H9 (cell line): ENCODE measurements at regions not wholly inside any gene's neighbourhood (a gene's known extent, or its start where the extent isn't known, plus 50 kb on each side); places are given as distances from the start of the nearest gene placed in this dataset.

Experiments
- DNase-seq: peaks from one replicate; pipeline ENCODE4 v3.0.0-alpha.2; 2017
- H2AFZ ChIP-seq: one replicate; pipeline ENCODE4 v1.6.1; 2013; ENCODE audit warnings: mild to moderate bottlenecking, low read length, control low read depth, moderate library complexity
- H2AK5ac ChIP-seq: 2 replicates; pipeline ENCODE4 v1.6.1; 2013; ENCODE audit warnings: low read length, control low read depth, mixed read lengths; ENCODE audit not compliant: insufficient read length
- H2BK120ac ChIP-seq: one replicate; pipeline ENCODE4 v1.6.1; 2013; ENCODE audit warnings: low read depth, mild to moderate bottlenecking, low read length, control low read depth, inconsistent platforms; ENCODE audit not compliant: poor library complexity, severe bottlenecking
- H2BK12ac ChIP-seq: 2 replicates; pipeline ENCODE4 v1.6.1; 2013; ENCODE audit warnings: low read length, control low read depth, mixed read lengths, low read depth; ENCODE audit not compliant: insufficient read length
- H2BK15ac ChIP-seq: 2 replicates; pipeline ENCODE4 v1.6.1; 2013; ENCODE audit warnings: low read depth, low read length, control low read depth
- H2BK20ac ChIP-seq: one replicate; pipeline ENCODE4 v1.6.1; 2013; ENCODE audit warnings: low read depth, mild to moderate bottlenecking, low read length, control low read depth, inconsistent platforms; ENCODE audit not compliant: poor library complexity, severe bottlenecking
- H2BK5ac ChIP-seq: 2 replicates; pipeline ENCODE4 v1.6.1; 2013; ENCODE audit warnings: low read length, control low read depth, mixed read lengths; ENCODE audit not compliant: insufficient read length
- H3K14ac ChIP-seq: 2 replicates; pipeline ENCODE4 v1.6.1; 2013; ENCODE audit warnings: low read length, control low read depth; ENCODE audit not compliant: insufficient read depth
- H3K18ac ChIP-seq: 2 replicates; pipeline ENCODE4 v1.6.1; 2013; ENCODE audit warnings: low read depth, mild to moderate bottlenecking, mixed read lengths, low read length, control low read depth; ENCODE audit not compliant: insufficient read length
- H3K23ac ChIP-seq: 2 replicates; pipeline ENCODE4 v1.6.1; 2013; ENCODE audit warnings: low read length, control low read depth, mixed read lengths, low read depth; ENCODE audit not compliant: insufficient read length
- H3K23me2 ChIP-seq: 2 replicates; pipeline ENCODE4 v1.6.1; 2013; ENCODE audit warnings: low read depth, mild to moderate bottlenecking, mixed read lengths, low read length, control low read depth; ENCODE audit not compliant: insufficient read length, poor library complexity, severe bottlenecking
- H3K27ac ChIP-seq: 2 replicates; pipeline ENCODE4 v1.5.1; 2013; ENCODE audit warnings: low read length, control low read depth, mixed read lengths, low read depth; ENCODE audit not compliant: insufficient read length
- H3K27me3 ChIP-seq: 2 replicates; pipeline ENCODE4 v1.6.1; 2013; ENCODE audit warnings: low read length, control low read depth, inconsistent platforms; ENCODE audit not compliant: insufficient read depth
- H3K4ac ChIP-seq: 2 replicates; pipeline ENCODE4 v1.6.1; 2013; ENCODE audit warnings: low read depth, mild to moderate bottlenecking, control low read depth, inconsistent platforms, low read length, moderate library complexity
- H3K4me1 ChIP-seq: 2 replicates; pipeline ENCODE4 v1.6.1; 2013; ENCODE audit warnings: low read length, control low read depth, inconsistent platforms; ENCODE audit not compliant: insufficient read depth
- H3K4me2 ChIP-seq: 2 replicates; pipeline ENCODE4 v1.6.1; 2013; ENCODE audit warnings: low read length, control low read depth, mixed read lengths; ENCODE audit not compliant: insufficient read length, insufficient read depth
- H3K56ac ChIP-seq: 2 replicates; pipeline ENCODE4 v1.6.1; 2013; ENCODE audit warnings: low read depth, mild to moderate bottlenecking, mixed read lengths, low read length, control low read depth; ENCODE audit not compliant: insufficient read length
- H3K79me1 ChIP-seq: 2 replicates; pipeline ENCODE4 v1.6.1; 2013; ENCODE audit warnings: low read depth, mild to moderate bottlenecking, moderate library complexity, low read length, control low read depth, inconsistent platforms; ENCODE audit not compliant: insufficient read depth, poor library complexity, severe bottlenecking
- H3K79me2 ChIP-seq: 2 replicates; pipeline ENCODE4 v1.6.1; 2013; ENCODE audit warnings: low read length, control low read depth, inconsistent platforms; ENCODE audit not compliant: insufficient read depth
- H3K9ac ChIP-seq: 2 replicates; pipeline ENCODE4 v1.6.1; 2013; ENCODE audit warnings: low read length, control low read depth, mixed read lengths; ENCODE audit not compliant: insufficient read length; ENCODE audit errors: extremely low read depth
- H3K9me3 ChIP-seq: one replicate; pipeline ENCODE4 v1.6.1; 2013; ENCODE audit warnings: low read depth, low read length, inconsistent platforms; ENCODE audit not compliant: control insufficient read depth
- H3T11ph ChIP-seq: one replicate; pipeline ENCODE4 v1.6.1; 2013; ENCODE audit warnings: mild to moderate bottlenecking, low read length, control low read depth, inconsistent platforms
- H4K20me1 ChIP-seq: one replicate; pipeline ENCODE4 v1.6.1; 2013; ENCODE audit not compliant: control insufficient read depth, insufficient read length, insufficient read depth
- H4K5ac ChIP-seq: 2 replicates; pipeline ENCODE4 v1.6.1; 2013; ENCODE audit warnings: low read depth, mild to moderate bottlenecking, mixed read lengths, low read length, control low read depth; ENCODE audit not compliant: insufficient read length
- H4K8ac ChIP-seq: replicated peaks from 2 replicates; pipeline ENCODE4 v1.6.1; 2013; ENCODE audit warnings: low read length, control low read depth, mixed read lengths, low read depth; ENCODE audit not compliant: insufficient read length
- H4K91ac ChIP-seq: 2 replicates; pipeline ENCODE4 v1.6.1; 2013; ENCODE audit warnings: low read depth, mild to moderate bottlenecking, moderate library complexity, mixed read lengths, low read length, control low read depth; ENCODE audit not compliant: insufficient read length
- H3K27ac Mint-ChIP-seq, 3 experiments: 2 replicates in 2 of 3; 3 replicates in 1 of 3; pipeline ENCODE4 v1.8.0; 2020 to 2021; ENCODE audit warnings: mixed read lengths in 3 of 3, mild to moderate bottlenecking in 1 of 3, moderate library complexity in 1 of 3
- H3K27me3 Mint-ChIP-seq: 2 replicates; pipeline ENCODE4 v1.8.0; 2021; ENCODE audit warnings: low read depth, mild to moderate bottlenecking, moderate library complexity, mixed read lengths
- H3K36me3 Mint-ChIP-seq, 3 experiments: 2 replicates in 2 of 3; 3 replicates in 1 of 3; pipeline ENCODE4 v1.8.0; 2020 to 2021; ENCODE audit warnings: low read depth in 3 of 3, mixed read lengths in 3 of 3; ENCODE audit not compliant: insufficient read depth in 1 of 3
- H3K4me1 Mint-ChIP-seq, 2 experiments: 2 replicates each; pipeline ENCODE4 v1.8.0; 2020; ENCODE audit warnings: mixed read lengths in 2 of 2
- H3K4me3 Mint-ChIP-seq, 2 experiments: 2 replicates in 1 of 2; 3 replicates in 1 of 2; pipeline ENCODE4 v1.8.0; 2020 to 2021; ENCODE audit warnings: mild to moderate bottlenecking in 2 of 2, mixed read lengths in 2 of 2, moderate library complexity in 1 of 2
- H3K9me3 Mint-ChIP-seq, 2 experiments: 2 replicates in 1 of 2; 3 replicates in 1 of 2; pipeline ENCODE4 v1.8.0; 2020; ENCODE audit warnings: mild to moderate bottlenecking in 2 of 2, mixed read lengths in 2 of 2, moderate library complexity in 1 of 2
- CTCF ChIP-seq: fragments of 200-600 bp; sonication (generic); conservative IDR thresholded peaks from 3 replicates; pipeline ENCODE4 v1.8.0; 2021; ENCODE audit warnings: antibody characterized with exemption, mild to moderate bottlenecking
- WGBS: extraction: QIAGEN DNeasy Blood & Tissue Kit; methylation state at CpG from one replicate; pipeline ENCODE4 v1.1.7; 2013; ENCODE audit warnings: missing lambda C conversion rate, low lambda C conversion rate, mixed read lengths; ENCODE audit not compliant: insufficient read length; ENCODE audit errors: extremely low coverage; 5-methylcytosine and 5-hydroxymethylcytosine counted together

GRCh38 chr7:119694506-119694905 is 578.5 kb upstream of the KCND2 start:
- H3K18ac ChIP-seq: no peak overlapping the region
- Mint-ChIP-seq H3K4me1 (no peaks in the 10 kb centered on the region), H3K9me3 (peaks cover 5 to 8% of the 10 kb centered on the region in 2 experiments; a peak in 4 of 5 replicates), H3K27me3 (no peaks in the 10 kb centered on the region), H3K36me3 (peaks cover 4 to 12% (median 4%) of the 10 kb centered on the region in 3 experiments), H3K27ac (no peak overlapping the region), H3K4me3 (no peak overlapping the region)
- H4K91ac ChIP-seq: no peak overlapping the region
- H3K23me2 ChIP-seq: no peaks in the 10 kb centered on the region
- H4K5ac ChIP-seq: no peak overlapping the region
- no peaks in the 10 kb centered on the region for H3K4me1 ChIP-seq
- no peaks in the 10 kb centered on the region for H3K79me1 ChIP-seq
- no peak overlapping the region for H2BK15ac ChIP-seq
- no peak overlapping the region for H2AFZ ChIP-seq
- H4K8ac ChIP-seq: no peak overlapping the region
- H2BK20ac ChIP-seq: no peak overlapping the region
- H3K23ac ChIP-seq: no peak overlapping the region
- no peaks in the 10 kb centered on the region for H4K20me1 ChIP-seq
- H3K4ac ChIP-seq: no peak overlapping the region
- WGBS: no CpG with 5 or more reads among the region's 1 CpG
- no peak for TF ChIP-seq CTCF
- DNase-seq: no peak
- no peak overlapping the region for H2BK5ac ChIP-seq
- H3K14ac ChIP-seq: no peak overlapping the region
- H2BK12ac ChIP-seq: no peak overlapping the region
- H2AK5ac ChIP-seq: no peak overlapping the region
- H3K4me2 ChIP-seq: no peak overlapping the region
- no peaks in the 10 kb centered on the region for H3K79me2 ChIP-seq
- H3T11ph ChIP-seq: no peak overlapping the region
- no peak overlapping the region for H3K56ac ChIP-seq
- H3K27ac ChIP-seq: no peak overlapping the region
- no peaks in the 10 kb centered on the region for H3K27me3 ChIP-seq
- no peaks in the 10 kb centered on the region for H3K9me3 ChIP-seq
- no peak overlapping the region for H3K9ac ChIP-seq
- no peak overlapping the region for H2BK120ac ChIP-seq
